SK-N-SH (cell line): ENCODE measurements at regions not wholly inside any gene's neighbourhood (a gene's known extent, or its start where the extent isn't known, plus 50 kb on each side); places are given as distances from the start of the nearest gene placed in this dataset.

Experiments used
- CTCF ChIA-PET: fragments of 300-600, 350-600 bp; formaldehyde crosslinking; extraction: SDS; loops from one replicate; lab custom pipeline; 2021; lab: Yijun Ruan, JAX
- POLR2A ChIA-PET: fragments of 350-600 bp; sonication (Branson Sonifier 250); formaldehyde crosslinking; extraction: SDS; loops from one replicate; lab custom pipeline; 2020; ENCODE audit warnings: antibody characterized with exemption, inconsistent platforms; lab: Yijun Ruan, JAX
- DNase-seq: peaks from one replicate; pipeline ENCODE4 v3.0.0; 2012
- H2AFZ ChIP-seq: fragments of 200-600 bp; sonication (generic); 2 replicates; pipeline ENCODE4 v1.8.1; 2016; ENCODE audit warnings: antibody characterized with exemption, mild to moderate bottlenecking, low read depth
- H3F3A ChIP-seq: fragments of 200-600 bp; sonication (generic); replicated peaks from 2 replicates; pipeline ENCODE3; 2016; ENCODE audit warnings: antibody characterized with exemption, mild to moderate bottlenecking; ENCODE audit not compliant: insufficient read depth
- H3K27ac ChIP-seq, 2 experiments: fragments of 200-500 bp in 1 of 2; fragments of 200-600 bp in 1 of 2; sonication (Bioruptor generic) in 1 of 2; sonication (generic), shearing (Covaris generic) in 1 of 2; 2 replicates each; pipeline versions ENCODE4 v1.5.1 to v1.6.1; 2014 to 2016; ENCODE audit warnings: low read depth in 2 of 2, inconsistent platforms in 1 of 2, low read length in 1 of 2, mild to moderate bottlenecking in 1 of 2, mixed read lengths in 1 of 2
- H3K27me3 ChIP-seq: fragments of 200-600 bp; sonication (generic), shearing (Covaris generic); 2 replicates; pipeline ENCODE4 v1.6.1; 2016; ENCODE audit warnings: mixed run types; ENCODE audit not compliant: insufficient read depth
- H3K36me3 ChIP-seq, 2 experiments: fragments of 200-500 bp in 1 of 2; fragments of 200-600 bp in 1 of 2; sonication (Bioruptor generic) in 1 of 2; sonication (generic) in 1 of 2; replicated peaks in 1 of 2; 2 replicates each; pipeline versions ENCODE3 to v1.5.1; 2014 to 2016; ENCODE audit warnings: low read length in 1 of 2, mild to moderate bottlenecking in 1 of 2; ENCODE audit not compliant: insufficient read depth in 2 of 2, control insufficient read depth in 1 of 2
- H3K4me1 ChIP-seq, 2 experiments: fragments of 200-500 bp in 1 of 2; fragments of 200-600 bp in 1 of 2; sonication (Bioruptor generic) in 1 of 2; sonication (generic), shearing (Covaris generic) in 1 of 2; 2 replicates each; pipeline versions ENCODE4 v1.5.1 to v1.6.1; 2014 to 2016; ENCODE audit warnings: low read depth in 1 of 2, low read length in 1 of 2, mixed run types in 1 of 2; ENCODE audit not compliant: insufficient read depth in 2 of 2, control insufficient read depth in 1 of 2
- H3K4me2 ChIP-seq: fragments of 200-600 bp; sonication (generic), shearing (Covaris generic); 2 replicates; pipeline ENCODE4 v1.6.1; 2017; ENCODE audit warnings: mixed run types
- H3K4me3 ChIP-seq, 2 experiments: fragments of 200-500 bp in 1 of 2; fragments of 200-600 bp in 1 of 2; sonication (Bioruptor generic) in 1 of 2; sonication (generic), shearing (Covaris generic) in 1 of 2; 2 replicates each; pipeline versions ENCODE4 v1.5.1 to v1.8.1; 2014 to 2016; ENCODE audit warnings: low read depth in 2 of 2, inconsistent platforms in 1 of 2, low read length in 1 of 2, mild to moderate bottlenecking in 1 of 2, mixed read lengths in 1 of 2, moderate library complexity in 1 of 2
- H3K79me2 ChIP-seq: fragments of 200-600 bp; sonication (generic); 2 replicates; pipeline ENCODE4 v1.8.1; 2017; ENCODE audit warnings: mild to moderate bottlenecking; ENCODE audit not compliant: insufficient read depth
- H3K9ac ChIP-seq: fragments of 200-600 bp; sonication (generic); 2 replicates; pipeline ENCODE4 v1.6.1; 2017; ENCODE audit warnings: mixed run types
- H3K9me2 ChIP-seq: fragments of 200-600 bp; sonication (generic); 2 replicates; pipeline ENCODE4 v1.6.1; 2017; ENCODE audit warnings: mixed run types
- H3K9me3 ChIP-seq: fragments of 200-600 bp; sonication (generic); 2 replicates; pipeline ENCODE4 v1.6.1; 2017; ENCODE audit warnings: mixed run types, mild to moderate bottlenecking, moderate library complexity
- H4K20me1 ChIP-seq: fragments of 200-600 bp; sonication (generic); 2 replicates; pipeline ENCODE4 v1.6.1; 2017; ENCODE audit warnings: mild to moderate bottlenecking, mixed run types; ENCODE audit not compliant: insufficient read depth
- CTCF ChIP-seq: fragments of 200-600 bp; sonication (generic); IDR thresholded peaks from 2 replicates; pipeline ENCODE4 v1.6.1; 2017; ENCODE audit warnings: antibody characterized with exemption, mild to moderate bottlenecking, moderate library complexity
- FOSL2 ChIP-seq: IDR thresholded peaks from 2 replicates; pipeline ENCODE4 v1.4.0; 2012; ENCODE audit warnings: low read depth, mild to moderate bottlenecking, moderate library complexity, borderline replicate concordance
- FOXJ3 ChIP-seq: sonication (generic); formaldehyde crosslinking; IDR thresholded peaks from 2 replicates; pipeline ENCODE4 v1.5.1; 2020; ENCODE audit warnings: mild to moderate bottlenecking, missing genetic modification reagents
- FOXM1 ChIP-seq: IDR thresholded peaks from 2 replicates; pipeline ENCODE4 v1.4.0; 2012; ENCODE audit warnings: low read depth, mild to moderate bottlenecking
- MEF2A ChIP-seq: IDR thresholded peaks from 2 replicates; pipeline ENCODE4 v1.4.0; 2012; ENCODE audit warnings: low read depth, borderline replicate concordance
- NFIC ChIP-seq: IDR thresholded peaks from 2 replicates; pipeline ENCODE4 v1.4.0; 2012; ENCODE audit warnings: borderline replicate concordance
- NRF1 ChIP-seq: IDR thresholded peaks from 2 replicates; pipeline ENCODE4 v1.6.1; 2012; ENCODE audit warnings: low read depth, mild to moderate bottlenecking, low read length
- RAD21 ChIP-seq: IDR thresholded peaks from 2 replicates; pipeline ENCODE4 v1.6.1; 2012; ENCODE audit warnings: mild to moderate bottlenecking, low read length
- RCOR1 ChIP-seq: fragments of 150-350 bp; IDR thresholded peaks from 2 replicates; pipeline ENCODE4 v1.6.1; 2017; ENCODE audit warnings: antibody characterized with exemption, low read length
- SMC3 ChIP-seq: IDR thresholded peaks from 2 replicates; pipeline ENCODE4 v1.6.1; 2012; ENCODE audit warnings: low read depth, low read length, improper control_type of control experiment
- TCF12 ChIP-seq: IDR thresholded peaks from 2 replicates; pipeline ENCODE4 v1.4.0; 2012
- USF2 ChIP-seq: fragments of 150-350 bp; IDR thresholded peaks from 2 replicates; pipeline ENCODE4 v1.6.1; 2017; ENCODE audit warnings: antibody characterized with exemption, low read length, low read depth, borderline replicate concordance
- WGBS: methylation state at CpG from one replicate; pipeline ENCODE4 v1.1.6; 2017; ENCODE audit warnings: low lambda C conversion rate; 5-methylcytosine and 5-hydroxymethylcytosine counted together
- TF ChIP-seq, protein P1 (sequence below): IDR thresholded peaks from 2 replicates; pipeline ENCODE4 v1.4.0; 2012; ENCODE audit warnings: low read depth, borderline replicate concordance
- TF ChIP-seq, protein P2 (sequence below): IDR thresholded peaks from 2 replicates; pipeline ENCODE4; 2012

DNA sequence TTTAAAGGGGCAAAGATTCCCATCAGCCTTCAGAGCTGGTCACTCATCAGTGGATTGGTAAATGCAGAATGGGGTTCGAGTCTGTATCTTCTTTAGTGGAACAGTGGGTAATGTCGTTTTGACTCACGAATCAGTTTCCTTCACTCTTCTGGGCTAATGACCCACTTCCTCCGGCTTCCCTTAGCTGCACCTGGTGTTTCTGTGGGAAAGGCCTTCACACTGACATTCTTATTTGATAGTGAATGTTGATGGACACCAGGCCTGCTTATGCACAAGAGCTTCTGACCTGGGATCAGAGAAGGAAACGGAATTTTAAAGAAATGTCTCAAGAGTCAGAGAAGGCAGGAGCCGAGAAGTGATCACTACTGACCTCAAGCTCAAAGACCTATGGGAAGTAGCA, 272.0 kb upstream of the SULF2 start:
- POLR2A ChIA-PET, result no interaction called here
- Histone ChIP-seq H4K20me1 (no peaks in the 10 kb centered on the region), H3K4me3 (no peak overlapping the region), H3K27ac (no peak overlapping the region), H3K9ac (no peak overlapping the region), H3K79me2 (no peaks in the 10 kb centered on the region), H3K4me1 (peaks cover 2 to 5% of the 10 kb centered on the region in 2 experiments; a peak in 1 of 4 replicates), H3K9me2 (no peaks in the 10 kb centered on the region), H3K4me2 (no peak overlapping the region), H3K9me3 (no peaks in the 10 kb centered on the region), H3K36me3 (no peaks in the 10 kb centered on the region), H3F3A (no peaks in the 10 kb centered on the region), H3K27me3 (no peaks in the 10 kb centered on the region), H2AFZ (no peak overlapping the region)
- DNase-seq, result no peak
- 47% methylated on average over 6 of the region's 6 CpGs for WGBS
- TF ChIP-seq, protein P1, sequence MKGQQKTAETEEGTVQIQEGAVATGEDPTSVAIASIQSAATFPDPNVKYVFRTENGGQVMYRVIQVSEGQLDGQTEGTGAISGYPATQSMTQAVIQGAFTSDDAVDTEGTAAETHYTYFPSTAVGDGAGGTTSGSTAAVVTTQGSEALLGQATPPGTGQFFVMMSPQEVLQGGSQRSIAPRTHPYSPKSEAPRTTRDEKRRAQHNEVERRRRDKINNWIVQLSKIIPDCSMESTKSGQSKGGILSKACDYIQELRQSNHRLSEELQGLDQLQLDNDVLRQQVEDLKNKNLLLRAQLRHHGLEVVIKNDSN, result no peak
- CTCF ChIA-PET, result no interaction called here

DNA sequence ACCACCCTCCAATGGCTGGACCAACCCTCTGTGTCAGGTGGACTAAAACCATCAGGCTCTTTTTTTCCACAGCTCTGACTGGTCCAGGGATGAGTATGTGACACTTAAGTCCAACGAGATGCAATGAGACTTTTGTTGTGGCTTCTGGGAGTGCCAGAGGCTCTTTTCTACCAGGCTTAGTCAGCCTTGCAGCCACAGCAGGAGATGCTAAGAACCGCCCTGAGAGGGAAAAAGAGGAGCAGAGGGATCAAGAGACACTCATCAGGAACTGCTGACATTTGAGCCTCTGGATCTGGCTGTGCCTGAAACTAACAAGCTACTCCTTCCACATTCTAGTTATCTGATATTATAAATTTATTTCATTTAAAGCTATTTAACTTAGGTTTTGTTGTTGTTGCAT, 270.9 kb upstream of the SULF2 start:
- no peak overlapping the region for H2AFZ ChIP-seq
- no peaks in the 10 kb centered on the region for H3F3A ChIP-seq
- H3K4me1 ChIP-seq, result peaks cover 9 to 12% of the 10 kb centered on the region in 2 experiments; a peak in 2 of 4 replicates
- ChIA-PET CTCF (no interaction called here), POLR2A (no interaction called here)
- H3K9ac ChIP-seq, result no peak overlapping the region
- H3K4me2 ChIP-seq, result no peak overlapping the region
- no peaks in the 10 kb centered on the region for H3K79me2 ChIP-seq
- no peaks in the 10 kb centered on the region for H4K20me1 ChIP-seq
- H3K36me3 ChIP-seq, result no peaks in the 10 kb centered on the region
- DNase-seq, result no peak
- no peak overlapping the region for H3K27ac ChIP-seq
- TF ChIP-seq, protein P2, sequence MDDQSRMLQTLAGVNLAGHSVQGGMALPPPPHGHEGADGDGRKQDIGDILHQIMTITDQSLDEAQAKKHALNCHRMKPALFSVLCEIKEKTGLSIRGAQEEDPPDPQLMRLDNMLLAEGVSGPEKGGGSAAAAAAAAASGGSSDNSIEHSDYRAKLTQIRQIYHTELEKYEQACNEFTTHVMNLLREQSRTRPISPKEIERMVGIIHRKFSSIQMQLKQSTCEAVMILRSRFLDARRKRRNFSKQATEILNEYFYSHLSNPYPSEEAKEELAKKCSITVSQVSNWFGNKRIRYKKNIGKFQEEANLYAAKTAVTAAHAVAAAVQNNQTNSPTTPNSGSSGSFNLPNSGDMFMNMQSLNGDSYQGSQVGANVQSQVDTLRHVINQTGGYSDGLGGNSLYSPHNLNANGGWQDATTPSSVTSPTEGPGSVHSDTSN, result no peak
- TF ChIP-seq TCF12 (no peak), FOXJ3 (CRISPR knock-in tag) (no peak), SMC3 (no peak), FOXM1 (no peak), USF2 (no peak), CTCF (no peak), NRF1 (no peak), RCOR1 (no peak), NFIC (no peak), MEF2A (no peak), FOSL2 (no peak), RAD21 (no peak)
- TF ChIP-seq, protein P1, result no peak
- no peak overlapping the region for H3K4me3 ChIP-seq
- no peaks in the 10 kb centered on the region for H3K9me3 ChIP-seq
- WGBS, result 22% methylated on average over 2 of the region's 2 CpGs
- no peaks in the 10 kb centered on the region for H3K9me2 ChIP-seq
- no peaks in the 10 kb centered on the region for H3K27me3 ChIP-seq
